ENCODE measurements at regions not wholly inside any gene's neighbourhood (a gene's known extent, or its start where the extent isn't known, plus 50 kb on each side); places are given as distances from the start of the nearest gene placed in this dataset.

DNA sequence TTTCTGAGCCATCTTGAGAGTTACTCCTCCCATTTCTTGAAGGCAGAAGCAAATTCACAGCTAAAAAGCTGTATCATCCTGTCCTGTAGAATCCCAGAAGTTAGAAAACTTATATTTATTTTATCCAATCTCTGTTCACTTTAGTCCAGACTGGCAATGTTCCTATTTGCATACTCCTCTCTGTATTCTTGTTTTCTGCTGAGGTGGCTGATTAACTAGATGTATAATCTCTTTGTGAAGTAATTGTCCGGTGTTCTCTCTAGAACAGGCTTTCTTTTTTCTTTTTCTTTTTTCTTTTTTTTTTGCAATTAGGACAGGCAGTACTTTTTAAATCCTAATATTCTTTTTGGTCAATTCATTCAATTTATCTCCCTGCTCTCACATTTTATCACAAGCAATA, 411.0 kb downstream of the KCNJ3 start:
- ChIA-PET POLR2A (ENCODE audit: low non-redundant PET) (no interaction called here), CTCF (no interaction called here)
- H3K27ac ChIP-seq: no peak overlapping the region
- no peak for DNase-seq (ENCODE audit: low spot score)
- TF ChIP-seq, protein P1, sequence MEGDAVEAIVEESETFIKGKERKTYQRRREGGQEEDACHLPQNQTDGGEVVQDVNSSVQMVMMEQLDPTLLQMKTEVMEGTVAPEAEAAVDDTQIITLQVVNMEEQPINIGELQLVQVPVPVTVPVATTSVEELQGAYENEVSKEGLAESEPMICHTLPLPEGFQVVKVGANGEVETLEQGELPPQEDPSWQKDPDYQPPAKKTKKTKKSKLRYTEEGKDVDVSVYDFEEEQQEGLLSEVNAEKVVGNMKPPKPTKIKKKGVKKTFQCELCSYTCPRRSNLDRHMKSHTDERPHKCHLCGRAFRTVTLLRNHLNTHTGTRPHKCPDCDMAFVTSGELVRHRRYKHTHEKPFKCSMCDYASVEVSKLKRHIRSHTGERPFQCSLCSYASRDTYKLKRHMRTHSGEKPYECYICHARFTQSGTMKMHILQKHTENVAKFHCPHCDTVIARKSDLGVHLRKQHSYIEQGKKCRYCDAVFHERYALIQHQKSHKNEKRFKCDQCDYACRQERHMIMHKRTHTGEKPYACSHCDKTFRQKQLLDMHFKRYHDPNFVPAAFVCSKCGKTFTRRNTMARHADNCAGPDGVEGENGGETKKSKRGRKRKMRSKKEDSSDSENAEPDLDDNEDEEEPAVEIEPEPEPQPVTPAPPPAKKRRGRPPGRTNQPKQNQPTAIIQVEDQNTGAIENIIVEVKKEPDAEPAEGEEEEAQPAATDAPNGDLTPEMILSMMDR (conservative IDR thresholded peaks at IDR 0.05; ENCODE audit: low read depth): no peak

DNA sequence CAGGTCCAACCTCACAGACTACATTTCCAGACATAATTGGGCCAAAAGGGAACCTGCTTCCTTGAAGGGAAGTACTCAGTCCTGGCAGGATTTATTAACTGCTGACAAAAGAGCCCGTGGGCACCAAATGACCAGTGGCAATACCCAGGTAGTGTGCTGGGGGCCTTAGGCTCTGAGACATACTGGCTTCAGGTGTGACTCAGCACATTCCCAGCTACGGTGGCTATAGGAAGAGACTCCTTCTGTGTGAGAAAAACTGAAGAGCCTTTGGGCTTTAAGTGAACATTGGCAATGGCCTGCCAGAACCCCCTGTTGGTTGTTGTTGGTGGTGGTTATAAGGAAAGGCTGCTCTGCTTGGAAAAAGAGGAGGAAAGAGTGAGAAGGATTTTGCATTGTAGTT, 401.8 kb downstream of the KCNJ3 start:
- no peak for DNase-seq (ENCODE audit: low spot score)
- no peak overlapping the region for H3K27ac ChIP-seq
- POLR2A ChIA-PET (ENCODE audit: low non-redundant PET): no interaction called here
- CTCF ChIA-PET: no interaction called here
- TF ChIP-seq, protein P1 (conservative IDR thresholded peaks at IDR 0.05; ENCODE audit: low read depth): no peak

DNA sequence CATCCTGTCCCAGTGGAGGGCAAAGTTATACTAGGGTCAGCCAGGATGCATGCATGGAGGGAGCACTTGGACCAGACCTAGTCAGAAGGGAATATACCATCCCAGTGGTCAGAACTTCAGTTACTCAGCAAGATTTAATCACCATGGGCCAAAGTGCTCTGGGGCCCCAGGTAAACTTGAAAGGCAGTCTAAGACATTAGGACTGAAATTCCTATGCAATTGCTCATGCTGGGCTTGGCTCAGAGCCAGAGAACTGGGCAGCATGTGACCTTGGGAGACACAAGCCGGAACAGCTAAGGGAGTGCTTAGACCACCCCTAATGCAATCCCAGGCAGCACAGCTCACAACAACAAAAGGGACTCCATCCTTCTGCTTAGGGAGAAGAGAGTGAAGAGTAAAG, 401.3 kb downstream of the KCNJ3 start:
- no peak for DNase-seq (ENCODE audit: low spot score)
- CTCF ChIA-PET: no interaction called here
- H3K27ac ChIP-seq: no peak overlapping the region
- TF ChIP-seq, protein P1 (conservative IDR thresholded peaks at IDR 0.05; ENCODE audit: low read depth): no peak
- POLR2A ChIA-PET (ENCODE audit: low non-redundant PET): no interaction called here

DNA sequence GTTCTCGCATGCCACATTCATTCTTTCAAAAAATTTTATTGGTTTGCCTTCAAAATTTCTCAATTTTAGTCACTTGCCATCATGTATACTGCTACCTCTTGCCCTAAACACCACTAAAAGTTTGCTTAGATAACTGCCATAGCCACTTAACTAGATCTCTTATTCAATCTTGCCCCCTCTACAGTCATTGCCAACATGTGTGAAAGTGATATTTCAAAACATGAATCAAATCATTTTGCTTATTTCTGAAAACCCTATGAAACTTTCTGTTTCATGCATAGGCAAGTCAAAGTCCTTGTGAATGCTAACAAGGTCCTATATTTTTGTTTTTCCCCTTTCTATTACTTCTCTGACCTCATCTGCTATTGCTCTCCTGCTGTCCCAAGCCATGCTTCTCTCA, 397.1 kb downstream of the KCNJ3 start:
- TF ChIP-seq, protein P1 (conservative IDR thresholded peaks at IDR 0.05; ENCODE audit: low read depth): no peak
- no peak overlapping the region for H3K27ac ChIP-seq
- ChIA-PET POLR2A (ENCODE audit: low non-redundant PET) (no interaction called here), CTCF (no interaction called here)
- no peak for DNase-seq (ENCODE audit: low spot score)

DNA sequence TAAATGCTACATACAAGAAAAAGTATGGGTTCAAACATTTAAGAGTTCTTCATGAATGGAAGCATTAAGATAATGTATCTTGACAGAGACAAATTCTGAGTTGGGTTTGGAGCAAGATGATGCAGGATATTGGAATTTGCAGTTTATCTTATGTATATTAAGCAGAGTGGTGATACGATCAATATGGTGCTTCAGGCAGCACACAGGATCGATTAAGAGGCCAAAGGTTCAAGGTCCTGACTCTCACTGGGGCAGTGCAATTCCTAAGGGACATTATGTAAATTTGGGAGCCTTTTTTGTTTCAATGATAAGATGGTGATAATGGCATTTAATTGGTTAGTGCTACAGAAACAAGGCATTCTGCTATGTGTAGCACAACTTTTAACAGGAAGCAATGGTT, 381.9 kb downstream of the KCNJ3 start:
- DNase-seq (ENCODE audit: low spot score): no peak
- TF ChIP-seq, protein P1 (conservative IDR thresholded peaks at IDR 0.05; ENCODE audit: low read depth): no peak
- POLR2A ChIA-PET (ENCODE audit: low non-redundant PET): no interaction called here
- CTCF ChIA-PET: no interaction called here
- H3K27ac ChIP-seq: no peak overlapping the region

DNA sequence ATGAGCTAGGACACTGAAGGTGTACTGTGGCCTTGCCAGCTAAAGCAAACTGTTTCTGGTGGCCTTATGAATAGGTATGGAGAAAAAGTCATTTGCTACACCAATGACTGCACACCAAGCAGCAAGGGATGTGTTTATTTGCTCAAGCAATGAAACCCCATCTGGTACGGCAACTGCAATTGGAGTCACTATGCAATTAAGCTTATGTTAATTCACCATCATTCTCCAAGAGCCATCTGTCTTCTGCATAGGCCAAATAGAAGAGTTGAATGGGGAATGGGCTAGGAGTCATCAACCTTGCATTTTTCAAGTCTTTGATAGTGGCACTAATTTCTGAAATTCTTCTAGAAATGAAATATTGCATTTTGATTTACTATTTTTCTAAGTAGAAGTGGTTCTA, 372.0 kb downstream of the KCNJ3 start:
- H3K27ac ChIP-seq: no peak overlapping the region
- ChIA-PET POLR2A (ENCODE audit: low non-redundant PET) (no interaction called here), CTCF (no interaction called here)
- TF ChIP-seq, protein P1 (conservative IDR thresholded peaks at IDR 0.05; ENCODE audit: low read depth): no peak
- DNase-seq (ENCODE audit: low spot score): no peak

DNA sequence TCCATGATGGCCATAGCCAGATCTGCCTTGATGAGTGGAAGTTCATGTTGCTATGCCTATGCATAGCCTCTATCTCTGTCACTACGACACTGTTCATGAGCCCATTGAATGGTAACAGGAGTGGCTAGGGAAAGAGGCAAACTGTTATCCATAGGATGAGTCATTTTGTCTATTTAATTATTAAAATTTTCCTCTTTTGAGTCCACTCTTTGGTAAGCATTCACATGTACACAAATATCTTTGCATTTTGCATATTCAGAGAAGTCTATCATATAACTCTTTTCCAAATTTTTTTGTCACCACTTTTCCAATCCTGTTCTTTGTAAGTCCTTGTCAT, 364.4 kb downstream of the KCNJ3 start:
- H3K27ac ChIP-seq: no peak overlapping the region
- TF ChIP-seq, protein P1 (conservative IDR thresholded peaks at IDR 0.05; ENCODE audit: low read depth): no peak
- POLR2A ChIA-PET (ENCODE audit: low non-redundant PET): no interaction called here
- CTCF ChIA-PET: no interaction called here
- no peak for DNase-seq (ENCODE audit: low spot score)

Data from RWPE1 (cell line).